Panc1 (cell line): ENCODE measurements at regions not wholly inside any gene's neighbourhood (a gene's known extent, or its start where the extent isn't known, plus 50 kb on each side); places are given as distances from the start of the nearest gene placed in this dataset.

ENCODE experiments used
- ATAC-seq: fragments of 200-7000 bp; cut with Tn5 transposase; 2 replicates; pipeline ENCODE4 v1.9.1; 2020; ENCODE audit warnings: mild to moderate bottlenecking, moderate library complexity
- BruUV-seq: library from RNA; stranded (reverse); fragments of 400-500 nt; replicated peaks from 2 replicates; lab custom pipeline; 2021; lab: Mats Ljungman, UMichigan
- CTCF ChIA-PET: fragments of 300-600 bp; sonication (Branson Sonifier 250); formaldehyde crosslinking; loops from one replicate; lab custom pipeline; 2022; ENCODE audit warnings: antibody characterized with exemption; lab: Charles Lee
- POLR2A ChIA-PET: fragments of 300-600 bp; sonication (Branson Sonifier 250); formaldehyde crosslinking; loops from one replicate; lab custom pipeline; 2022; ENCODE audit warnings: antibody characterized with exemption; lab: Charles Lee
- DNase-seq: peaks from one replicate; pipeline ENCODE4 v3.0.0-alpha.2; 2010; ENCODE audit warnings: low read depth, low spot score
- H3K27ac ChIP-seq: 2 replicates; pipeline ENCODE4 v1.5.1; 2011; ENCODE audit warnings: mild to moderate bottlenecking, low read length, inconsistent platforms
- H3K27me3 ChIP-seq: fragments of 200-500 bp; sonication (Bioruptor generic); 2 replicates; pipeline ENCODE4 v1.6.0; 2014; ENCODE audit warnings: low read length, inconsistent platforms; ENCODE audit not compliant: control insufficient read depth, insufficient read depth
- H3K36me3 ChIP-seq: fragments of 200-500 bp; sonication (Bioruptor generic); 2 replicates; pipeline ENCODE4 v1.5.1; 2014; ENCODE audit warnings: inconsistent platforms, mild to moderate bottlenecking, low read length, moderate library complexity; ENCODE audit not compliant: control insufficient read depth, insufficient read depth
- H3K4me1 ChIP-seq: 2 replicates; pipeline ENCODE4 v1.5.1; 2011; ENCODE audit warnings: inconsistent platforms, mild to moderate bottlenecking, low read length, moderate library complexity; ENCODE audit not compliant: control insufficient read depth, insufficient read depth
- H3K4me3 ChIP-seq, 2 experiments: 2 replicates each; pipeline ENCODE4 v1.5.1; 2011 to 2012; ENCODE audit warnings: low read depth in 2 of 2, low read length in 2 of 2, mild to moderate bottlenecking in 2 of 2, inconsistent platforms in 1 of 2, moderate library complexity in 1 of 2
- H3K9me3 ChIP-seq: fragments of 200-500 bp; sonication (Bioruptor generic); 2 replicates; pipeline ENCODE4 v1.5.1; 2014; ENCODE audit warnings: low read depth, mild to moderate bottlenecking, inconsistent platforms, low read length, moderate library complexity; ENCODE audit not compliant: control insufficient read depth, insufficient read depth
- CTCF ChIP-seq: fragments of 450-650 bp; IDR thresholded peaks from 2 replicates; pipeline ENCODE4 v1.5.1; 2017; ENCODE audit warnings: mild to moderate bottlenecking
- POLR2AphosphoS5 ChIP-seq: IDR thresholded peaks from 2 replicates; pipeline ENCODE4 v1.6.1; 2012; ENCODE audit warnings: mild to moderate bottlenecking, low read depth, low read length, moderate library complexity
- REST ChIP-seq, 2 experiments: IDR thresholded peaks; 2 replicates each; pipeline ENCODE4 v1.6.1; 2011 to 2012; ENCODE audit warnings: low read depth in 2 of 2, control low read depth in 1 of 2, low read length in 1 of 2, mild to moderate bottlenecking in 1 of 2, moderate library complexity in 1 of 2; ENCODE audit not compliant: insufficient read depth in 1 of 2
- SIN3A ChIP-seq: IDR thresholded peaks from 2 replicates; pipeline ENCODE4 v1.6.1; 2012; ENCODE audit warnings: low read depth, mild to moderate bottlenecking, low read length, moderate library complexity, borderline replicate concordance; ENCODE audit not compliant: insufficient read depth
- TCF7L2 ChIP-seq: IDR thresholded peaks from 2 replicates; pipeline ENCODE4 v1.6.1; 2011; ENCODE audit warnings: mild to moderate bottlenecking, low read depth, low read length, inconsistent platforms
- in situ Hi-C: cut with HindIII; loops from 2 replicates; pipeline ENCODE4 v1.10.0; 2016; ENCODE audit warnings: low sequenced_read_pairs, low pct_unique_long_range_greater_than_20kb
- intact Hi-C: fragments of 100-400 bp; cut with micrococcal nuclease; formaldehyde crosslinking; loops from one replicate; pipeline ENCODE4 v1.10.0; 2022; ENCODE audit not compliant: unreplicated experiment

GRCh38 chr4:181538431-181538830, 704.8 kb upstream of the TENM3 start:
- ATAC-seq (no peak), DNase-seq (no peak)
- no peaks in the 10 kb centered on the region for H3K27me3 ChIP-seq
- BruUV-seq = no TSS peak
- H3K27ac ChIP-seq = no peak overlapping the region
- no peak overlapping the region for H3K4me3 ChIP-seq
- POLR2A ChIA-PET = no interaction called here
- no peaks in the 10 kb centered on the region for H3K36me3 ChIP-seq
- in situ Hi-C loops (no loop called here), intact Hi-C loops (no loop called here)
- CTCF ChIA-PET = no interaction called here
- TF ChIP-seq SIN3A (no peak), REST (IDR thresholded peaks at IDR 0.05; ENCODE audit: insufficient read depth in 1 of 2, low read depth in 2 of 2, low read length in 1 of 2) (no peak)
- H3K9me3 ChIP-seq = no peaks in the 10 kb centered on the region
- H3K4me1 ChIP-seq = no peaks in the 10 kb centered on the region

- no peak for ATAC-seq
- H3K36me3 ChIP-seq = no peaks in the 10 kb centered on the region
- H3K27me3 ChIP-seq = no peaks in the 10 kb centered on the region
- no peaks in the 10 kb centered on the region for H3K9me3 ChIP-seq
- no peaks in the 10 kb centered on the region for H3K4me1 ChIP-seq
- no peak for TF ChIP-seq SIN3A
- no peak for TF ChIP-seq TCF7L2
- no peak for TF ChIP-seq REST (IDR thresholded peaks at IDR 0.05; ENCODE audit: insufficient read depth in 1 of 2, low read depth in 2 of 2, low read length in 1 of 2)
- no peak for TF ChIP-seq CTCF
- TF ChIP-seq POLR2AphosphoS5 = no peak
- intact Hi-C loops (no loop called here), in situ Hi-C loops (no loop called here)
- no peak overlapping the region for H3K4me3 ChIP-seq
- no TSS peak for BruUV-seq
- H3K27ac ChIP-seq = no peak overlapping the region
- POLR2A ChIA-PET = no interaction called here
- no peak for DNase-seq
- CTCF ChIA-PET = no interaction called here
Observed at GRCh38 chr4:181541396-181541795, 701.8 kb upstream of the TENM3 start.
